GM12892 (cell line): ENCODE measurements at regions not wholly inside any gene's neighbourhood (a gene's known extent, or its start where the extent isn't known, plus 50 kb on each side); places are given as distances from the start of the nearest gene placed in this dataset.

Experiments
- POLR2A ChIP-seq: IDR thresholded peaks from 2 replicates; pipeline ENCODE4 v1.6.1; 2011; ENCODE audit warnings: low read depth, low read length, control low read depth
- POLR2AphosphoS5 ChIP-seq: IDR thresholded peaks from 2 replicates; pipeline ENCODE4 v1.6.1; 2011; ENCODE audit warnings: low read depth, low read length, control low read depth
- TAF1 ChIP-seq: IDR thresholded peaks from 2 replicates; pipeline ENCODE4 v1.6.1; 2011; ENCODE audit warnings: low read depth, mild to moderate bottlenecking, control low read depth, low read length, borderline replicate concordance

GRCh38 chr1:98368995-98369394 is 292.5 kb upstream of the SNX7 start:
- TF ChIP-seq TAF1 (no peak), POLR2AphosphoS5 (no peak), POLR2A (no peak)
